Tibial nerve (tissue), 4 donors: ENCODE measurements at regions not wholly inside any gene's neighbourhood (a gene's known extent, or its start where the extent isn't known, plus 50 kb on each side); places are given as distances from the start of the nearest gene placed in this dataset.
A peak's percentile ranks its signal among the peaks of the same experiment; 100 is the strongest.

ENCODE experiments used
- EP300 ChIP-seq, 2 donors: sonication (generic); formaldehyde crosslinking; IDR thresholded peaks; one replicate each; pipeline ENCODE4 v1.6.1; 2017; ENCODE audit warnings: antibody characterized with exemption in 2 of 2, mild to moderate bottlenecking in 1 of 2
- POLR2A ChIP-seq, 2 donors: fragments of 450-650 bp; IDR thresholded peaks; one replicate each; pipeline ENCODE4 v1.6.1; 2017; ENCODE audit warnings: antibody characterized with exemption in 2 of 2, mild to moderate bottlenecking in 2 of 2, moderate library complexity in 2 of 2
- TF ChIP-seq, protein P1 (sequence below), 5 experiments: fragments of 200-600 bp in 3 of 5; fragments of 450-650 bp in 2 of 5; sonication (generic) in 3 of 5; IDR thresholded peaks; one replicate each; pipeline ENCODE4 v1.5.1; 2016 to 2019; ENCODE audit warnings: antibody characterized with exemption in 5 of 5, mild to moderate bottlenecking in 3 of 5, moderate library complexity in 2 of 5

DNA sequence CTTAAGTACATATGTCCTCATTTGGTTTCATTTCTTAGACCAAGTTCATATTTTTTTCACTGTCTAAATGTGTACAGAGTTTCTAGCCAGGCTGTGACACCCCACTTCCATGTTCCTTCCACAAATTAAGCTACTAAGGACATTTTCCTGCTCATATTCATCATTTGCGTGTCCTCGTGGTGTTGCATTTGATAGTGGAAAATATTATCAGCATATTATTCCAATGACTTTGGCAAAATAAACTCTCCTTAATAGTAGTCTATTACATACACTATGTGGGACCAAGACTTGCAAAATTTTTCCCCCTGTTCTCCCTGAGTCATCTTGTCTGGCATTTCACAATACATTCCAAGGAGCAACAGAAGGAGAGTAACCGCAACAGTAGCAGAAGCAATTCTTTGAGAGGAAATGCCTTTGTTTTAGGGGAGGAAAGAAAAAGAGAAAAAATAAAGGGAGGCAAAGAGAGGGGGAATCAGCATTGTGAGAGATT lies 599.2 kb downstream of the COL12A1 start:
- TF ChIP-seq, protein P1, sequence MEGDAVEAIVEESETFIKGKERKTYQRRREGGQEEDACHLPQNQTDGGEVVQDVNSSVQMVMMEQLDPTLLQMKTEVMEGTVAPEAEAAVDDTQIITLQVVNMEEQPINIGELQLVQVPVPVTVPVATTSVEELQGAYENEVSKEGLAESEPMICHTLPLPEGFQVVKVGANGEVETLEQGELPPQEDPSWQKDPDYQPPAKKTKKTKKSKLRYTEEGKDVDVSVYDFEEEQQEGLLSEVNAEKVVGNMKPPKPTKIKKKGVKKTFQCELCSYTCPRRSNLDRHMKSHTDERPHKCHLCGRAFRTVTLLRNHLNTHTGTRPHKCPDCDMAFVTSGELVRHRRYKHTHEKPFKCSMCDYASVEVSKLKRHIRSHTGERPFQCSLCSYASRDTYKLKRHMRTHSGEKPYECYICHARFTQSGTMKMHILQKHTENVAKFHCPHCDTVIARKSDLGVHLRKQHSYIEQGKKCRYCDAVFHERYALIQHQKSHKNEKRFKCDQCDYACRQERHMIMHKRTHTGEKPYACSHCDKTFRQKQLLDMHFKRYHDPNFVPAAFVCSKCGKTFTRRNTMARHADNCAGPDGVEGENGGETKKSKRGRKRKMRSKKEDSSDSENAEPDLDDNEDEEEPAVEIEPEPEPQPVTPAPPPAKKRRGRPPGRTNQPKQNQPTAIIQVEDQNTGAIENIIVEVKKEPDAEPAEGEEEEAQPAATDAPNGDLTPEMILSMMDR (IDR thresholded peaks at IDR 0.05) = no peak
- TF ChIP-seq EP300 (IDR thresholded peaks at IDR 0.05) (peak in 1 of 2 donors; percentile 84), POLR2A (IDR thresholded peaks at IDR 0.05) (no peak)
